K562 (cell line): ENCODE measurements at regions not wholly inside any gene's neighbourhood (a gene's known extent, or its start where the extent isn't known, plus 50 kb on each side); places are given as distances from the start of the nearest gene placed in this dataset.

ENCODE experiments used
- ELF1 ChIP-seq: fragments of 200-800 bp; sonication (Bioruptor generic); IDR thresholded peaks from 2 replicates; pipeline ENCODE4 v1.6.1; 2016; ENCODE audit warnings: missing genetic modification characterization, missing compliant biosample characterization
- KAT7 ChIP-seq: sonication (generic); formaldehyde crosslinking; IDR thresholded peaks from 2 replicates; pipeline ENCODE4 v1.8.0; 2022; ENCODE audit warnings: missing genetic modification reagents, mild to moderate bottlenecking, borderline replicate concordance
- NCOA6 ChIP-seq: fragments of 450-650 bp; IDR thresholded peaks from 2 replicates; pipeline ENCODE4 v1.6.1; 2017; ENCODE audit warnings: mild to moderate bottlenecking
- RAD21 ChIP-seq, 2 experiments: fragments of 250-450 bp in 1 of 2; fragments of 450-650 bp in 1 of 2; sonication (Bioruptor Pico) in 1 of 2; formaldehyde crosslinking in 1 of 2; IDR thresholded peaks in 1 of 2; conservative IDR thresholded peaks in 1 of 2; 2 replicates each; pipeline versions ENCODE4 v1.4.0 to v1.8.0; 2020 to 2022; ENCODE audit warnings: mild to moderate bottlenecking in 2 of 2, moderate library complexity in 1 of 2
- RERE ChIP-seq: sonication (generic); formaldehyde crosslinking; IDR thresholded peaks from 2 replicates; pipeline ENCODE4 v1.8.0; 2023; ENCODE audit warnings: missing genetic modification reagents, mild to moderate bottlenecking, borderline replicate concordance
- SMAD3 ChIP-seq: fragments of 450-650 bp; formaldehyde crosslinking; conservative IDR thresholded peaks from 2 replicates; pipeline ENCODE4 v1.4.0; 2020; ENCODE audit warnings: mild to moderate bottlenecking
- ZNF174 ChIP-seq: fragments of 250-450 bp; sonication (Bioruptor Pico); IDR thresholded peaks from 2 replicates; pipeline ENCODE4 v1.4.0; 2020; ENCODE audit warnings: mild to moderate bottlenecking
- ZNF780A ChIP-seq: fragments of 250-450 bp; sonication (Bioruptor Pico); IDR thresholded peaks from 2 replicates; pipeline ENCODE4 v1.5.0; 2021; ENCODE audit warnings: mild to moderate bottlenecking

- no peak for TF ChIP-seq RAD21 (CRISPR knock-in tag; conservative IDR thresholded peaks at IDR 0.05 in 1 of 2, IDR thresholded peaks at IDR 0.05 in 1 of 2)
- no peak for TF ChIP-seq NCOA6
- TF ChIP-seq KAT7 (CRISPR knock-in tag), result no peak
- no peak for TF ChIP-seq ZNF174 (CRISPR knock-in tag)
- no peak for TF ChIP-seq SMAD3 (CRISPR knock-in tag)
- no peak for TF ChIP-seq RERE (CRISPR knock-in tag)
- no peak for TF ChIP-seq ZNF780A (CRISPR knock-in tag)
- TF ChIP-seq ELF1, result no peak
These were observed 621.2 kb downstream of the DCDC2C start (continued) for GRCh38 chr2:4324531-4324930.
